ENCODE measurements at regions not wholly inside any gene's neighbourhood (a gene's known extent, or its start where the extent isn't known, plus 50 kb on each side); places are given as distances from the start of the nearest gene placed in this dataset.
"Not testable (repeated sequence)": the region's sequence is repeated elsewhere in the genome, so short reads cannot be mapped to it uniquely, and the experiment has no call there.

- Histone ChIP-seq H3K27me3 (ENCODE audit: control insufficient read depth, insufficient read depth, low read length) (no peaks in the 10 kb centered on the region), H3K4me1 (ENCODE audit: control insufficient read depth, insufficient read depth, low read length) (no peaks in the 10 kb centered on the region), H3K36me3 (ENCODE audit: control insufficient read depth, insufficient read depth, low read length) (no peaks in the 10 kb centered on the region), H3K27ac (ENCODE audit: low read length) (no peak overlapping the region), H3K4me3 (ENCODE audit: low read length) (no peak overlapping the region), H3K9me3 (ENCODE audit: control insufficient read depth, low read depth, low read length) (no peaks in the 10 kb centered on the region)
- no peak for DNase-seq
- 83% methylated on average over 4 of the region's 5 CpGs for WGBS (ENCODE audit: insufficient coverage, low lambda C conversion rate)
Observed at GRCh38 chr11:38710262-38710661, 2112.2 kb upstream of the RAG2 start.

- 100% methylated on average over 1 of the region's 2 CpGs for WGBS (ENCODE audit: insufficient coverage, low lambda C conversion rate)
- no peaks in the 10 kb centered on the region for H3K36me3 ChIP-seq (ENCODE audit: control insufficient read depth, insufficient read depth, low read length)
- no peak overlapping the region for H3K27ac ChIP-seq (ENCODE audit: low read length)
- no peak overlapping the region for H3K4me3 ChIP-seq (ENCODE audit: low read length)
- no peaks in the 10 kb centered on the region for H3K4me1 ChIP-seq (ENCODE audit: control insufficient read depth, insufficient read depth, low read length)
- DNase-seq, result no peak
- H3K27me3 ChIP-seq (ENCODE audit: control insufficient read depth, insufficient read depth, low read length), result no peaks in the 10 kb centered on the region
- no peaks in the 10 kb centered on the region for H3K9me3 ChIP-seq (ENCODE audit: control insufficient read depth, low read depth, low read length)
Observed at GRCh38 chr11:38700111-38700510, 2102.1 kb upstream of the RAG2 start.

- Histone ChIP-seq H3K4me3 (ENCODE audit: low read length) (no peak overlapping the region), H3K27ac (ENCODE audit: low read length) (no peak overlapping the region), H3K9me3 (ENCODE audit: control insufficient read depth, low read depth, low read length) (no peaks in the 10 kb centered on the region), H3K36me3 (ENCODE audit: control insufficient read depth, insufficient read depth, low read length) (no peaks in the 10 kb centered on the region), H3K27me3 (ENCODE audit: control insufficient read depth, insufficient read depth, low read length) (no peaks in the 10 kb centered on the region), H3K4me1 (ENCODE audit: control insufficient read depth, insufficient read depth, low read length) (no peaks in the 10 kb centered on the region)
- DNase-seq, result no peak
- no CpG with 5 or more reads among the region's 1 CpG for WGBS (ENCODE audit: insufficient coverage, low lambda C conversion rate)
Observed at GRCh38 chr11:38693306-38693705, 2095.3 kb upstream of the RAG2 start.

- not testable (repeated sequence) for DNase-seq; H3K4me1 ChIP-seq (ENCODE audit: control insufficient read depth, insufficient read depth, low read length); H3K36me3 ChIP-seq (ENCODE audit: control insufficient read depth, insufficient read depth, low read length); H3K9me3 ChIP-seq (ENCODE audit: control insufficient read depth, low read depth, low read length); H3K4me3 ChIP-seq (ENCODE audit: low read length); H3K27ac ChIP-seq (ENCODE audit: low read length); H3K27me3 ChIP-seq (ENCODE audit: control insufficient read depth, insufficient read depth, low read length)
- WGBS (ENCODE audit: insufficient coverage, low lambda C conversion rate), result no CpG with 5 or more reads among the region's 2 CpGs
Observed at GRCh38 chr11:38690211-38690610, 2092.2 kb upstream of the RAG2 start.

- Histone ChIP-seq H3K9me3 (ENCODE audit: control insufficient read depth, low read depth, low read length) (no peaks in the 10 kb centered on the region), H3K27ac (ENCODE audit: low read length) (no peak overlapping the region), H3K4me3 (ENCODE audit: low read length) (no peak overlapping the region), H3K36me3 (ENCODE audit: control insufficient read depth, insufficient read depth, low read length) (no peaks in the 10 kb centered on the region), H3K4me1 (ENCODE audit: control insufficient read depth, insufficient read depth, low read length) (no peaks in the 10 kb centered on the region), H3K27me3 (ENCODE audit: control insufficient read depth, insufficient read depth, low read length) (no peaks in the 10 kb centered on the region)
- 50% methylated on average over 2 of the region's 3 CpGs for WGBS (ENCODE audit: insufficient coverage, low lambda C conversion rate)
- no peak for DNase-seq
Observed at GRCh38 chr11:38687008-38687407, 2089.0 kb upstream of the RAG2 start.

GRCh38 chr11:38683484-38683883, 2085.4 kb upstream of the RAG2 start:
- H3K27ac ChIP-seq (ENCODE audit: low read length), result no peak overlapping the region
- H3K4me1 ChIP-seq (ENCODE audit: control insufficient read depth, insufficient read depth, low read length), result no peaks in the 10 kb centered on the region
- DNase-seq, result no peak
- no peak overlapping the region for H3K4me3 ChIP-seq (ENCODE audit: low read length)
- no peaks in the 10 kb centered on the region for H3K9me3 ChIP-seq (ENCODE audit: control insufficient read depth, low read depth, low read length)
- H3K27me3 ChIP-seq (ENCODE audit: control insufficient read depth, insufficient read depth, low read length), result no peaks in the 10 kb centered on the region
- WGBS (ENCODE audit: insufficient coverage, low lambda C conversion rate), result 100% methylated on average over 1 of the region's 2 CpGs
- no peaks in the 10 kb centered on the region for H3K36me3 ChIP-seq (ENCODE audit: control insufficient read depth, insufficient read depth, low read length)

GRCh38 chr11:38680746-38681145, 2082.7 kb upstream of the RAG2 start:
- H3K4me1 ChIP-seq (ENCODE audit: control insufficient read depth, insufficient read depth, low read length), result no peaks in the 10 kb centered on the region
- no peaks in the 10 kb centered on the region for H3K27me3 ChIP-seq (ENCODE audit: control insufficient read depth, insufficient read depth, low read length)
- no peaks in the 10 kb centered on the region for H3K9me3 ChIP-seq (ENCODE audit: control insufficient read depth, low read depth, low read length)
- 88% methylated on average over 2 of the region's 2 CpGs for WGBS (ENCODE audit: insufficient coverage, low lambda C conversion rate)
- H3K36me3 ChIP-seq (ENCODE audit: control insufficient read depth, insufficient read depth, low read length), result no peaks in the 10 kb centered on the region
- no peak overlapping the region for H3K4me3 ChIP-seq (ENCODE audit: low read length)
- H3K27ac ChIP-seq (ENCODE audit: low read length), result no peak overlapping the region
- DNase-seq, result no peak

GRCh38 chr11:38680166-38680565, 2082.1 kb upstream of the RAG2 start:
- no peak for DNase-seq
- Histone ChIP-seq H3K27ac (ENCODE audit: low read length) (no peak overlapping the region), H3K36me3 (ENCODE audit: control insufficient read depth, insufficient read depth, low read length) (no peaks in the 10 kb centered on the region), H3K4me1 (ENCODE audit: control insufficient read depth, insufficient read depth, low read length) (no peaks in the 10 kb centered on the region), H3K9me3 (ENCODE audit: control insufficient read depth, low read depth, low read length) (no peaks in the 10 kb centered on the region), H3K27me3 (ENCODE audit: control insufficient read depth, insufficient read depth, low read length) (no peaks in the 10 kb centered on the region), H3K4me3 (ENCODE audit: low read length) (no peak overlapping the region)
- WGBS (ENCODE audit: insufficient coverage, low lambda C conversion rate), result no CpG with 5 or more reads among the region's 2 CpGs

GRCh38 chr11:38672445-38672844, 2074.4 kb upstream of the RAG2 start:
- no peaks in the 10 kb centered on the region for H3K9me3 ChIP-seq (ENCODE audit: control insufficient read depth, low read depth, low read length)
- no peak for DNase-seq

GRCh38 chr11:38667359-38667758, 2069.3 kb upstream of the RAG2 start:
- Histone ChIP-seq H3K27me3 (ENCODE audit: control insufficient read depth, insufficient read depth, low read length) (no peaks in the 10 kb centered on the region), H3K27ac (ENCODE audit: low read length) (no peak overlapping the region), H3K9me3 (ENCODE audit: control insufficient read depth, low read depth, low read length) (no peaks in the 10 kb centered on the region), H3K4me1 (ENCODE audit: control insufficient read depth, insufficient read depth, low read length) (no peaks in the 10 kb centered on the region), H3K4me3 (ENCODE audit: low read length) (no peak overlapping the region), H3K36me3 (ENCODE audit: control insufficient read depth, insufficient read depth, low read length) (no peaks in the 10 kb centered on the region)
- WGBS (ENCODE audit: insufficient coverage, low lambda C conversion rate), result no CpG with 5 or more reads among the region's 10 CpGs
- DNase-seq, result no peak

More at GRCh38 chr11:38672445-38672844, 2074.4 kb upstream of the RAG2 start:
- Histone ChIP-seq H3K4me1 (ENCODE audit: control insufficient read depth, insufficient read depth, low read length) (no peaks in the 10 kb centered on the region), H3K27me3 (ENCODE audit: control insufficient read depth, insufficient read depth, low read length) (no peaks in the 10 kb centered on the region), H3K27ac (ENCODE audit: low read length) (no peak overlapping the region), H3K4me3 (ENCODE audit: low read length) (no peak overlapping the region), H3K36me3 (ENCODE audit: control insufficient read depth, insufficient read depth, low read length) (no peaks in the 10 kb centered on the region)

- H3K36me3 ChIP-seq (ENCODE audit: control insufficient read depth, insufficient read depth, low read length), result no peaks in the 10 kb centered on the region
- H3K9me3 ChIP-seq (ENCODE audit: control insufficient read depth, low read depth, low read length), result no peaks in the 10 kb centered on the region
- DNase-seq, result no peak
- H3K4me3 ChIP-seq (ENCODE audit: low read length), result no peak overlapping the region
- WGBS (ENCODE audit: insufficient coverage, low lambda C conversion rate), result 0% methylated on average over 1 of the region's 3 CpGs
- H3K27ac ChIP-seq (ENCODE audit: low read length), result no peak overlapping the region
- no peaks in the 10 kb centered on the region for H3K4me1 ChIP-seq (ENCODE audit: control insufficient read depth, insufficient read depth, low read length)
- H3K27me3 ChIP-seq (ENCODE audit: control insufficient read depth, insufficient read depth, low read length), result no peaks in the 10 kb centered on the region
Observed at GRCh38 chr11:38648604-38649003, 2050.6 kb upstream of the RAG2 start.
